HG02981 (cell line): ENCODE measurements at regions not wholly inside any gene's neighbourhood (a gene's known extent, or its start where the extent isn't known, plus 50 kb on each side); places are given as distances from the start of the nearest gene placed in this dataset.
"Not testable (repeated sequence)": the region's sequence is repeated elsewhere in the genome, so short reads cannot be mapped to it uniquely, and the experiment has no call there.

Source experiments
- ATAC-seq: cut with Tn5 transposase; IDR thresholded peaks from one replicate; pipeline ENCODE4 v1.9.1; 2021; ENCODE audit warnings: mild to moderate bottlenecking, moderate library complexity; ENCODE audit not compliant: unreplicated experiment

- ATAC-seq: no peak
Measured at GRCh38 chr3:70518356-70518755, 205.9 kb upstream of the MDFIC2 start.

GRCh38 chr3:70517124-70517890 lies 204.9 kb upstream of the MDFIC2 start:
- no peak for ATAC-seq

GRCh38 chr3:70516076-70516475 lies 203.6 kb upstream of the MDFIC2 start:
- ATAC-seq: no peak

GRCh38 chr3:70507486-70507885 lies 195.0 kb upstream of the MDFIC2 start:
- ATAC-seq: no peak

GRCh38 chr3:70506775-70507174 lies 194.3 kb upstream of the MDFIC2 start:
- no peak for ATAC-seq

GRCh38 chr3:70501561-70501960 lies 189.1 kb upstream of the MDFIC2 start:
- ATAC-seq: no peak

GRCh38 chr3:70488816-70489215 lies 176.4 kb upstream of the MDFIC2 start:
- ATAC-seq: no peak

- ATAC-seq: no peak
Measured at GRCh38 chr3:70488131-70488530, 175.7 kb upstream of the MDFIC2 start.

GRCh38 chr3:70486414-70487017 lies 174.1 kb upstream of the MDFIC2 start:
- ATAC-seq: no peak

GRCh38 chr3:70476174-70476573 lies 163.7 kb upstream of the MDFIC2 start:
- no peak for ATAC-seq

GRCh38 chr3:70471464-70472342 lies 159.3 kb upstream of the MDFIC2 start:
- ATAC-seq: no peak

- ATAC-seq: no peak
Measured at GRCh38 chr3:70466096-70466495, 153.7 kb upstream of the MDFIC2 start.

- ATAC-seq: no peak
Measured at GRCh38 chr3:70464876-70465275, 152.4 kb upstream of the MDFIC2 start.

- ATAC-seq: no peak
Measured at GRCh38 chr3:70464465-70464864, 152.0 kb upstream of the MDFIC2 start.

GRCh38 chr3:70450220-70450619 lies 137.8 kb upstream of the MDFIC2 start:
- ATAC-seq: not testable (repeated sequence)

- ATAC-seq: not testable (repeated sequence)
Measured at GRCh38 chr3:70435422-70435821, 123.0 kb upstream of the MDFIC2 start.

GRCh38 chr3:70433091-70433490 lies 120.7 kb upstream of the MDFIC2 start:
- ATAC-seq: no peak

GRCh38 chr3:70431911-70432310 lies 119.5 kb upstream of the MDFIC2 start:
- no peak for ATAC-seq

- ATAC-seq: no peak
Measured at GRCh38 chr3:70426071-70426470, 113.6 kb upstream of the MDFIC2 start.

- no peak for ATAC-seq
Measured at GRCh38 chr3:70421506-70421905, 109.1 kb upstream of the MDFIC2 start.

- no peak for ATAC-seq
Measured at GRCh38 chr3:70409018-70409417, 96.6 kb upstream of the MDFIC2 start.

GRCh38 chr3:70400194-70400593 lies 87.8 kb upstream of the MDFIC2 start:
- peak; percentile 60 for ATAC-seq
